ENCODE measurements at regions not wholly inside any gene's neighbourhood (a gene's known extent, or its start where the extent isn't known, plus 50 kb on each side); places are given as distances from the start of the nearest gene placed in this dataset.

DNA sequence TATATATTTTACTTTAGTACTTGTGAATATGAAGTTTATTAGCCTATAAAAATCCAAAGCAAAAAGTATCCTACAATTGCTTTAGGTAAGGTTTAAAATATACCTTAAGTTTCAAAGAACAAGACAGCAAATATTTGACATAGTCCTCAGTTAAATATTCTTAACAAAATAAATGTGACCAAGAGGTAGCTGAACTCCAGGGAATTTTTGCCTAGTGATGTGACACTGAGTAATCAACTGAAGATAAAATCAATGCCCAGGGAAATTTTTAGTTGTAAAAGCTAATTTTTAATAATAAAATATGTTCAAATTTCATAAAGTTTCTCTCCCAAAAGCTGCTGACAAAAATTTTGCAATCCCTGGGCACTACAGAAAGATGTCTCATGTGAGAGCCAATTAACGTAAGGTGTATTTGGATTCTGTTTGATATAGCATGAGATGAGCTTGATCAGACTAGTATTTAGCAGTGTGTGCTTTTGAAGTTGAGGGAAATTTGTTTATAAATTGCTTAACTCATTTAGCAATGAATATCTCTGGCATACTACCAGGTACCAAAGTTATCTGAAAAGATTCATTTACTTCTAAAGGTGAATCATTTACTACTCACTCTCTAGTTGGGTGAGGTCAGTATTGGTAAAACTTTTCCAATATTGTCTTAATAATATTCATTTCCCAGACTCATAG lies 80.2 kb upstream of the PALMD start:
- Histone ChIP-seq H3K36me3 (no peaks in the 10 kb centered on the region), H3K27me3 (replicated peaks; ENCODE audit: insufficient read depth) (no peaks in the 10 kb centered on the region), H3K4me3 (no peak overlapping the region), H3K9me3 (no peaks in the 10 kb centered on the region), H3K4me1 (ENCODE audit: control insufficient read depth in 1 of 2, low read depth in 2 of 2) (no peaks in the 10 kb centered on the region), H3K27ac (no peak overlapping the region)
- DNase-seq (ENCODE audit: low spot score), result no peak
- no peak for ATAC-seq (ENCODE audit: insufficient number of reproducible peaks, low FRiP score, low read depth)
- TF ChIP-seq, protein P1, sequence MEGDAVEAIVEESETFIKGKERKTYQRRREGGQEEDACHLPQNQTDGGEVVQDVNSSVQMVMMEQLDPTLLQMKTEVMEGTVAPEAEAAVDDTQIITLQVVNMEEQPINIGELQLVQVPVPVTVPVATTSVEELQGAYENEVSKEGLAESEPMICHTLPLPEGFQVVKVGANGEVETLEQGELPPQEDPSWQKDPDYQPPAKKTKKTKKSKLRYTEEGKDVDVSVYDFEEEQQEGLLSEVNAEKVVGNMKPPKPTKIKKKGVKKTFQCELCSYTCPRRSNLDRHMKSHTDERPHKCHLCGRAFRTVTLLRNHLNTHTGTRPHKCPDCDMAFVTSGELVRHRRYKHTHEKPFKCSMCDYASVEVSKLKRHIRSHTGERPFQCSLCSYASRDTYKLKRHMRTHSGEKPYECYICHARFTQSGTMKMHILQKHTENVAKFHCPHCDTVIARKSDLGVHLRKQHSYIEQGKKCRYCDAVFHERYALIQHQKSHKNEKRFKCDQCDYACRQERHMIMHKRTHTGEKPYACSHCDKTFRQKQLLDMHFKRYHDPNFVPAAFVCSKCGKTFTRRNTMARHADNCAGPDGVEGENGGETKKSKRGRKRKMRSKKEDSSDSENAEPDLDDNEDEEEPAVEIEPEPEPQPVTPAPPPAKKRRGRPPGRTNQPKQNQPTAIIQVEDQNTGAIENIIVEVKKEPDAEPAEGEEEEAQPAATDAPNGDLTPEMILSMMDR (IDR thresholded peaks at IDR 0.05), result no peak

DNA sequence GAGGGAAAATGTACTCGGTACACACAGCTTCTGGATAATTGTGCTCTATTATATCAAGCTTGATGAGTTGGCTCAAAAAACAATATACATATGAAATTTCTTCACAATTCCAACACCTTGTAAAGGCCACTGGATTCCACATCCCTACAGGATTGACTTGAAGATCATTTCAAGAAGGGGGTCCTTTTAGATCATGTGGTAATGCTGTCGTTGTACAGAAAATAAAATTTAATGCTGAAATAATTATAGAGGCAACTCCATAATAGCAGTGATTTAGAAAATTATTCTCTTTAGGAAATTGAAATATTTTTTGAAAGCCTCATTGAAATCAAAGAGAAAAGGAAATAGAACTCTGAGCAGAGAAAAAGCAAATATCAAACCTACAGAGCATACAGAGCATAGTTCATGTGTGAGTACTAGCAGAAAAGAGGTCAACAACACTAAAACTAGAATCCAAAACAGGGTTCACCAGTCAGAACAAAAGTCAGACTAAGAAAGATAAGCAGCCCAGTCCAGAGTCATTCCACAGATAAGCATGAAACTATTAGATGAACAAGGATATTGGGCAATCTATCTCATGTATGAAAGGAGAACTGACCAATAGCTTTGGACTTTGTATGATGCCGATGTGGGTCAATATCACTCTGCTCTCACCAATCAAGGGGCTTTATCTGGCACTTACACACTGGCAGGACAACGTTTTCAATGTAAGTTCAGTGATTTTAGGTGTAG lies 79.5 kb upstream of the PALMD start:
- H3K4me3 ChIP-seq, result no peak overlapping the region
- ATAC-seq (ENCODE audit: insufficient number of reproducible peaks, low FRiP score, low read depth) (no peak), DNase-seq (ENCODE audit: low spot score) (no peak)
- H3K27ac ChIP-seq, result no peak overlapping the region
- no peaks in the 10 kb centered on the region for H3K4me1 ChIP-seq (ENCODE audit: control insufficient read depth in 1 of 2, low read depth in 2 of 2)
- no peaks in the 10 kb centered on the region for H3K9me3 ChIP-seq
- H3K36me3 ChIP-seq, result no peaks in the 10 kb centered on the region
- H3K27me3 ChIP-seq (replicated peaks; ENCODE audit: insufficient read depth), result no peaks in the 10 kb centered on the region
- TF ChIP-seq, protein P1 (IDR thresholded peaks at IDR 0.05), result no peak

GRCh38 chr1:99570486-99571089 lies 75.3 kb upstream of the PALMD start:
- TF ChIP-seq, protein P1 (IDR thresholded peaks at IDR 0.05), result no peak
- Histone ChIP-seq H3K36me3 (no peaks in the 10 kb centered on the region), H3K4me3 (no peak overlapping the region), H3K9me3 (no peaks in the 10 kb centered on the region), H3K4me1 (ENCODE audit: control insufficient read depth in 1 of 2, low read depth in 2 of 2) (no peaks in the 10 kb centered on the region), H3K27me3 (replicated peaks; ENCODE audit: insufficient read depth) (no peaks in the 10 kb centered on the region), H3K27ac (no peak overlapping the region)
- no peak for DNase-seq (ENCODE audit: low spot score)
- ATAC-seq (ENCODE audit: insufficient number of reproducible peaks, low FRiP score, low read depth), result no peak

DNA sequence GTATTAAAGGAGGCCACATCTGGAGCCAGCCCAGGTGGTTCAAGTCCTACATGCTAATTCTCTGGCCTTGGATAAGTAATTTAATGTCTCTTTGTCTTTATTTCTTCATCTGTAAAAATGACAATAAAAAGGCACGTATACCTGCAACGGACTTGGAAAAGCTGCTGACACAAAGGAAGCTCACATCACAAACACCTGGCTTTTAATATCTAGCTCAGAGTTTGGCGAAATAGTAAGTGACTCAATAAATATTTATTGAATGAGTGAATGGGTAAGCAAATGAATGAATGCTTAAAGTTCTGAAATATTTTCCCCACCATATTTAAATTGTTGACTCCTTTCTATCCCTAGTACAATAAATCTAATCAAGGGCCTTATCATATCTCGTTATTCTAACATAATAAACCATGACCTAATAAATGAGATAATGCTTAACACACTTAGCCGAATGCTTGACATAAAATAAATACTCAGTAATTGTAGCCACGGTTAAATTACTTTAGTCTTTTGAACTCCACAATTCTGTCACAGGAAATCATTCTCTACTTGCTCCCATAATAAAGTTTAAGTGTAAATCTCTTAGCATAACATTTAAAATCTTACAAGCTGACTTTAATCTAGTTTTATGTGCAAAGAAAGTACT lies 74.7 kb upstream of the PALMD start:
- DNase-seq (ENCODE audit: low spot score) (no peak), ATAC-seq (ENCODE audit: insufficient number of reproducible peaks, low FRiP score, low read depth) (no peak)
- no peaks in the 10 kb centered on the region for H3K9me3 ChIP-seq
- H3K4me3 ChIP-seq, result no peak overlapping the region
- TF ChIP-seq, protein P1 (IDR thresholded peaks at IDR 0.05), result no peak
- no peaks in the 10 kb centered on the region for H3K36me3 ChIP-seq
- H3K4me1 ChIP-seq (ENCODE audit: control insufficient read depth in 1 of 2, low read depth in 2 of 2), result no peaks in the 10 kb centered on the region
- H3K27me3 ChIP-seq (replicated peaks; ENCODE audit: insufficient read depth), result no peaks in the 10 kb centered on the region
- H3K27ac ChIP-seq, result no peak overlapping the region

All from thoracic aorta (tissue), 2 donors.